HUES6 (cell line): ENCODE measurements at regions not wholly inside any gene's neighbourhood (a gene's known extent, or its start where the extent isn't known, plus 50 kb on each side); places are given as distances from the start of the nearest gene placed in this dataset.

Experiments used
- H3K27ac ChIP-seq: 2 replicates; pipeline ENCODE4 v1.7.0; 2013; ENCODE audit warnings: low read depth, mild to moderate bottlenecking, low read length, inconsistent platforms
- H3K27me3 ChIP-seq: 2 replicates; pipeline ENCODE4 v1.6.1; 2013; ENCODE audit warnings: low read length; ENCODE audit not compliant: control insufficient read depth, insufficient read depth
- H3K36me3 ChIP-seq: 2 replicates; pipeline ENCODE4 v1.6.1; 2013; ENCODE audit warnings: low read length; ENCODE audit not compliant: control insufficient read depth, insufficient read depth
- H3K4me1 ChIP-seq: 2 replicates; pipeline ENCODE4 v1.6.1; 2013; ENCODE audit warnings: low read length; ENCODE audit not compliant: control insufficient read depth, insufficient read depth
- H3K4me3 ChIP-seq: 2 replicates; pipeline ENCODE4 v1.5.1; 2013; ENCODE audit warnings: low read depth, low read length
- H3K9ac ChIP-seq: one replicate; pipeline ENCODE4 v1.6.1; 2013; ENCODE audit warnings: mild to moderate bottlenecking, low read length
- H3K9me3 ChIP-seq: 2 replicates; pipeline ENCODE4 v1.6.1; 2013; ENCODE audit warnings: low read depth, low read length; ENCODE audit not compliant: control insufficient read depth, insufficient read depth

DNA sequence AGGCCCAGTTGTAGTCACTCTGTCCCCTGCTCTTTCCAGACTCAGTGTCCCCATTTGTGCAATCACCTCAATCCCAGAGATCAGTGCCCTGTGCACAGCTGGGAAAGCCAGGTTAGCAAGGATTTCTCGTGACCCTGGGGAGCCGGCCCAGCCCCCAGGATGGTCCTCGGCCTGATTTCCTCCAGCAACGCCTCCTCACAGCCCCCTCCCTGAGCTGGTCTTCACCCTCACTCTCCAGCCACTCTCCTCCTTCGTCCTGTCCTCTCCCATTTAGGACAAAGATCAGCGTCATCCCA lies 194.8 kb upstream of the C14orf180 start:
- no peaks in the 10 kb centered on the region for H3K27me3 ChIP-seq
- H3K36me3 ChIP-seq: no peaks in the 10 kb centered on the region
- H3K27ac ChIP-seq: no peak overlapping the region
- no peaks in the 10 kb centered on the region for H3K9me3 ChIP-seq
- H3K4me1 ChIP-seq: peaks cover 8% of the 10 kb centered on the region; the same call in 1 of the 2 replicates
- H3K9ac ChIP-seq: no peak overlapping the region
- H3K4me3 ChIP-seq: no peak overlapping the region

DNA sequence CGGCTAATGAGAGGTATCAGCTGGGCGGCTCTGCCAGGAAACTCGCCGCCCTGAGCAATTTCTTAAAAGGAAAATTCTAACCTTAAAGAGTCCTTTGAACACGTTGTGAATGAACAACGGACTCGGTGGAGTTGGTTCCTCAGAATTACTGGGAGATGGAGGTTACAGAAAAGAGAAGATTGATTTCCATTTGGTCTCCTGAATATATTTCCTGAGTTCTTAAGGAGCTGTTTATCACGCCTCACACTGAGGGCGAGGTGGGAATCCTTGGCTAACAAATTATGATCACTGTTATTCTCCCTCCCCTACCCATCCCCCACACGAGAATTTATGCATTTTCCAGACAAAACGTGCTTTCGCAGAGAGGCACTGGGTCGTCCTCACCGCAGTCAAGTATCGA lies 194.5 kb upstream of the C14orf180 start:
- no peaks in the 10 kb centered on the region for H3K36me3 ChIP-seq
- H3K9me3 ChIP-seq: no peaks in the 10 kb centered on the region
- no peaks in the 10 kb centered on the region for H3K27me3 ChIP-seq
- H3K27ac ChIP-seq: no peak overlapping the region
- no peak overlapping the region for H3K9ac ChIP-seq
- no peak overlapping the region for H3K4me3 ChIP-seq
- H3K4me1 ChIP-seq: peaks cover 8% of the 10 kb centered on the region; the same call in 1 of the 2 replicates

DNA sequence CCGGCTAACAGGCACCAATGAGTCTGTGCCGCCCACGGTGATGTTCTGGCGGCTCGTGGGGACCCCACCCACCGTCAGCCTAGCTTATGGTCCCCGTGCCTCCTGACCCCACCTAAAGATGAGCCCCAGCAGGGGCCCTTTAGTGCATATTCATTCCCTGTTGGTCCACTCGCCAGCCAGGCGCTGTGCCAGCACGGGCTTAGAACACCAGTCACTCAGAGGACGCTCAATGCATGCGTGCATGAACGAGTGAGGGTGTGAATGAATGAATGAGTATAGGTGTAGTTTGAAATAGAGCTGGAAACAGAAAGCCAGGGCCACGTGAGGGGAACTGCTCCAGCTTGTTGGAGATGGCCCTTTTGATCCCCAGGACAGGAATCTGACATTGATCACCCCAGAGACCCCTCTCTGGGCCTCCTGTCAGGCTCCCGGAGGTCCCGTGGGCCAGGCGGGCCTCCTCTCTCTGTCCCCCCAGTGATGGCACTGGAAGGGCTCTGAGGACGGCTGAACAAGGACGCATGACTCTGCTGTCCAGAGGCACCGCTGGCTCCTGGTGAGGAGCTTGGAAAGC lies 193.9 kb upstream of the C14orf180 start:
- H3K4me1 ChIP-seq: peaks cover 8% of the 10 kb centered on the region; the same call in 1 of the 2 replicates
- no peak overlapping the region for H3K9ac ChIP-seq
- H3K9me3 ChIP-seq: no peaks in the 10 kb centered on the region
- H3K4me3 ChIP-seq: no peak overlapping the region
- no peaks in the 10 kb centered on the region for H3K36me3 ChIP-seq
- H3K27ac ChIP-seq: no peak overlapping the region
- no peaks in the 10 kb centered on the region for H3K27me3 ChIP-seq

DNA sequence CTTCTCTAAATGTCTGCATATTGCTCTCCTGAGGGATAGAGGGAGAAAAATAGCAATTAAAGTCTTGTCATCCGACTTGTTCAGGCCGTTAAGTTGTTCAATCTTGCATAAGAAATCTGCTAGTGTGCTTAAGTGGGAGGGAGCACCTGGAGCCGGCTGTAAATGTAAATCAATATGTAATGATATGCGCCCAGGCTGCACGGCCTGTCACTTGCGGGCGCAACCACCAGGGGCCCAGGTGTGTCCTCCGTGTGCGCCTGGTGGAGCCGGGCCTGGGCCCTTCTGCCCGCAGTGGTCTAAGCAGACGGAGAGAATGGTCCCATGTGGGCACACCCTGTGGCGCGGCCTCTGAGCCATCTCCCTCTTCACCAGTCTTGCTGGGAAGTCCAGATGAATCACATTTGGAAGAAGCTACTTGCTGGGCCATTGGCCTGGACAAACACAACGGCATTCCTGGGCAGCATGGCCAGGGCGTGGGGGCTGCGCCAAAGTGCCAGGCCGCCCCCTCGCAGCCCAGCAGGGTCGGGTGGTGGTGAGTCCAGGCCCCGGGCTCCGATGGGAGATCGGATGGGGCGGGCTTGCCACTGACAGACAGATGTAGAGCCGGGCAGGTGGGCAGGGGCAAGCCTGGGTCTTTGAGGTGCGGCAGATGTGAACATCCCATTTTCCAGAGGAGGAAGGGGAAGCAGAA lies 193.3 kb upstream of the C14orf180 start:
- H3K27ac ChIP-seq: no peak overlapping the region
- no peak overlapping the region for H3K9ac ChIP-seq
- no peaks in the 10 kb centered on the region for H3K36me3 ChIP-seq
- H3K9me3 ChIP-seq: no peaks in the 10 kb centered on the region
- H3K27me3 ChIP-seq: no peaks in the 10 kb centered on the region
- peaks cover 8% of the 10 kb centered on the region; the same call in 1 of the 2 replicates for H3K4me1 ChIP-seq
- no peak overlapping the region for H3K4me3 ChIP-seq

DNA sequence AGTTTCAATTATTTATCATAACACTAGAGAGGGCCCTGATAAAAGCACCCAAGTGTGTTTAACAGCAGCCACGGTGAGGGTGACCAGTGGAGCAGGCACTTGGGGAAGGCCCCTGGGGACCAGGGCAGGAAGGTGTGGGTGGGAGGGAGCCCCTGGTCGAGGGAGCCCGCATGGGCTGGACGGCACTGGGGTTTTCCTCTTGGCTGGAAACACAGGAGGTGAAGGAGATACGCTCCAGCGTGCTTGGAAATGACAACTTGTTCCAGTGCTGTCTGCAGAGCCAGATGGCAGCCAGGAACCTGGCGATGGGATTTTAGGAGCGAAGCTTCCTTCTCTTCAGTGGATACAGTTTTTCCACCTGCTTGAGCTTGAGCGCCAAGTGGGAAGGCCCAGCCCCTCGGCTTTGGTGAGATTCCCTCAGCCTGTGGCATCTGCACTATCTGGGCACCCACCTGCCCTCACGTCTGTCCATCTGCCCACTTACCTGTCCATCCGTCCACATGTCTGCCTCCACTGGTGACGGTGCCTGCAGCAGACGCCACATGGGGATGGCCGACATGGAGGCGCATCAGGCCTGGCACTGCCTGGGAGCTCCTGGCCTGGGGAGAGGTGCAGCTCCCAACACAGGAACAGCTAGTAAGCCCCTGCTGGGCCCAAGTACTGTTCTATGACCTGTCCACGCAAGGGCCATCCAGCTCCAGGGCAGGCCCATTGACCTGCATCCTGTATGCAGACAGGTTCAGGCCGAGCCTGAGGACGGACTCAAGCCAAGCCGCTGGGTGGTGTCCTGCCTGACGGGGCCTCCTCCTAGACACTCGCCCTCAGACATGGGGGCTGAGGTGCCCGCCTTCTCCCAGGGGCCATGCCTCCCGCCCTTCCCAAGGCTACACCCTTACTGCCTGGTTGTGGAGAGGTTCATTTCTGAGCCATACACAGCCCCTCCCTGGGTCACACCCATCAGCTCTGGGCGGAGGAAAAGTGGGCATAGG lies 192.2 kb upstream of the C14orf180 start:
- Histone ChIP-seq H3K27ac (no peak overlapping the region), H3K4me3 (no peak overlapping the region), H3K9me3 (no peaks in the 10 kb centered on the region), H3K36me3 (no peaks in the 10 kb centered on the region), H3K9ac (no peak overlapping the region), H3K27me3 (no peaks in the 10 kb centered on the region), H3K4me1 (peaks cover 8% of the 10 kb centered on the region; the same call in 1 of the 2 replicates)

DNA sequence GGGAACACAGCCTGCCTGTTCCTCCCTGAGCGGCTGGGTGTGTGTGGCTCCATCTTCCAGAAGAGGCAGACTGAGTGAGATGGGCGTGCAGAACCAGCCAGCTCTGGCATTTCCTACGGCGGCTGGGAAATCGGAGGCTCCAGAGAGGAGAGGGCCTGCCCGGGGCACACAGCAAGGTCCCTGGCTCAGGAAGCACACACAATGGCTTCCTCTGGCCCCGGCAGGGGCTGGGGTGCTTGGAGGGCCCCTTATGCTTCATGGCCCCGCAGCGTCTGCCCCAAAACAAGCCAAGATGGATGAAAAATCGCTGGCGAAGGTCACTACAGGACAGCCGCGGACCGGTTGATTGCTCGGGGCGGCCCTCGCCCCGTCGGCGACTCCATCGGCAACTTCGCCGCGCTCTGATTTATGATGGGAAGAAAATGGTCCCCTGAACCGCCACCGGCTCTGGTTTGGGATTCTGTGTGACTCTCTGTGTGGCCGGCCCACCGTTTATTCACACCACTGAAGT lies 191.5 kb upstream of the C14orf180 start:
- Histone ChIP-seq H3K9me3 (no peaks in the 10 kb centered on the region), H3K4me3 (no peak overlapping the region), H3K9ac (no peak overlapping the region), H3K27ac (no peak overlapping the region), H3K4me1 (peaks cover 8% of the 10 kb centered on the region; the same call in 1 of the 2 replicates), H3K27me3 (no peaks in the 10 kb centered on the region), H3K36me3 (no peaks in the 10 kb centered on the region)

DNA sequence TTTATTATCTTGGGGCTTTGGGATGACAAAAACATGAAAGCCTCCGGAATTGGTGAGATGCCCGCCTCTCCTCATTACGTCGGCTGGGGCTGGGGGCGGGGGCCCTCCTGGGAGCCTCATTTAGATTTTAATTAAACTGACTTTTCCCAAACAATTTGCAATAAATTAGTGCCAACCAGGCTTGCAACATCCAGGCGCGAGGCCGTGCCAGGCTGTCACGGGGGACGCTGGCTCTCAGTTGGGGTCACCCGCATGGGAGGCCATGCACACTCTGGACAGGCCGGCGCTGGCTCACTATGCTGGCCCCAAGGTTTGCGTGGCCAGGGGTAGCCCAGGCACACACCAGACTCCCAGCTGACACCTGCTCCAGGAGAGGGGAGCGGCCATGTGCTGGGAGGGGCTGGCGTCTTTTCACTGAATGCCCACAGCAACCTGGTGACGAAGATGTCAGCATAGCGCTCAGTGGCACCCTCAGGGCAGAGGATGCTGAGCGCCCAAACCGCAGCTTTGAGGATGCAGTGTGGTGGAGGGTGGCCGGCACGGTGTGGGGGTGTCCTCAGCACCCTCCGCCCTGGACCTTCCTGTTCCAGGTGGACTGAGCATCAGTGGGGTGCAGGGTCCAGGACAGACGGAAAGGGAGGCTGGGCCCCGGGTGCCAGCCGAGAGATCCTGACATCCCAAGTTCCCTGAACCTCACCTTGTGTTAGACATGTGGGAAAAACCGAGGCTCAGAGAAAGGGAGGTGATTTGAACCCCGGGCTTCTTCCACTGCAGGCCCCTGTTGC lies 190.8 kb upstream of the C14orf180 start:
- H3K27ac ChIP-seq: no peak overlapping the region
- peaks cover 8% of the 10 kb centered on the region; the same call in 1 of the 2 replicates for H3K4me1 ChIP-seq
- no peak overlapping the region for H3K4me3 ChIP-seq
- no peak overlapping the region for H3K9ac ChIP-seq
- H3K9me3 ChIP-seq: no peaks in the 10 kb centered on the region
- H3K27me3 ChIP-seq: no peaks in the 10 kb centered on the region
- no peaks in the 10 kb centered on the region for H3K36me3 ChIP-seq

DNA sequence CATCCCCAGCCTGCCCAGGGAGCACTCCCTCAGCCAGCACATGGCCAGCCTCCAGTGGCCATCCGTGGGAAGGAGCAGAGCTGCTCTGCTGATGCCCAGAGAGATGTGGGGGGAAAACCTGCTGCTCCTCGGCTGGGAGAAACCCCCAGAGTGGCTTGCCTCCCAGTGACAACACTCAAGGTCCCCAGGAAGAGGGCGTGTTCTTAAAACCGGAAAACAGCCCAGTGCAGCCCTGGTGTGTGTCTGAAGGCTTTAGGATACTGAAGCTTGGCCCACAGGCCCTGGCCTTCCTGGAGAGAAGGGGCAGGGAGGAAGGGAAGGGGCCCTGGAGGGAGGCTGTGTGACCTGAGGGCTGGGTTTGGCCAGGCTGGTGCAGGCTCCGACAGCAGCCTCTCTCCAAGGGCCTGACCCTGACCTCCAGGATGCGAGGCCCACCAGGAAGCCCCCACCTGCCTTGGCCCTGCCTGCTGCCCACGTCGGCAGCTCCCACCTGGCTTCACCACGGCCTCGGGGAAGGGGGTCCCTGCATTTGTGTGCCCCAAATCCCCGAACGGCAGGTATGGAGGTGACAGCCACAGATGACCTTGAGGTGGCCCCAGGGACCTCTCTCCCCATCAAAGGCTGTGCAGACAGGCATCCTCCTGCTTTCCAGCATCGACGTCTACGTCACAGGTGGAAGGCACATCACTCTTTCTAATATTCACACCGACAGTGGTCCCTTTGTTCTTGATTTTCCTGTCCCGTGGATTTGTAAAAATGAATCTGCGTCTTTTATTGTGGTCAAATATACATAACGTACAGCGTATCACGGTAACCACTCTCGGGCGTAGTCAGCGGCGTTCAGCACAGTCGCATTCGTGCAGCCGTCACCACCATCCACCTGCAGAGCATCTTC lies 190.0 kb upstream of the C14orf180 start:
- Histone ChIP-seq H3K4me1 (peaks cover 8% of the 10 kb centered on the region; the same call in 1 of the 2 replicates), H3K36me3 (no peaks in the 10 kb centered on the region)

DNA sequence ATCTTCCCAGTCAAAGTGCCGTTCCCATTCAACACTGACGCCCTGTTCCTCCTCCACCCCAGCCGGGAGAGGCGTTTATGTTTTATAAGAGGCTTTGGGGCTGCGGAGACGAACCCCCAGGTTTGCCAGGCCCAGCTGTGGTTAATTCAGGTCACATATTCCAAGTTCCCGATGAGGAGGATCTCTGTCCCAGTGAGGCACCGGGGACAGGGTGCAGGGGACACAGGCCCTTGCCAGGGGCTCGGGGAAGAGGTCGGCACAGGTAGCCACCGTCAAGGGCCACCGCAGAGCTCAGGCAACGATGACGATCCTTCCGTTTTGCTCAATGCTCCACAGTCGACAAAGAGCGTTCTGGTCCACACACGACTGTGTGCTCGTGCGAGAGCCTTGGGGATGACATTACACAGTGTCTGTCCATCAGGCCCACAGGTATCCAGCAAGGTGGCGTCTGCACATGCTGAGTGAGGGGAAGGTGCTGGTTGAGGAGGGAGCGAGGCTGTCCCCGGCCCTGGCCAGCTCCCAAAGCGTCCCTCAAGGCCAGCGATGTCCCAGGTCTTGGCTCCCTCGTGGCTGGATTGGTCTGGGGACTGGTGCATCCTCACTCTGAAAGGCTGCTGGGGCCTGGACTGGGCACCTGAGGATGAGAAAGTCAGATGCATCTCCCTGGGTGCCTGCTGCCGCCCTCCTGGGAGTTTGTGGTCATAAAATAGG lies 189.2 kb upstream of the C14orf180 start:
- H3K27me3 ChIP-seq: no peaks in the 10 kb centered on the region
- H3K4me1 ChIP-seq: peaks cover 5% of the 10 kb centered on the region; the same call in 1 of the 2 replicates
- H3K4me3 ChIP-seq: no peak overlapping the region
- H3K27ac ChIP-seq: no peak overlapping the region
- no peaks in the 10 kb centered on the region for H3K9me3 ChIP-seq
- H3K9ac ChIP-seq: no peak overlapping the region
- no peaks in the 10 kb centered on the region for H3K36me3 ChIP-seq

More for the DNA sequence above, 190.0 kb upstream of the C14orf180 start:
- H3K9ac ChIP-seq: no peak overlapping the region
- H3K9me3 ChIP-seq: no peaks in the 10 kb centered on the region
- no peaks in the 10 kb centered on the region for H3K27me3 ChIP-seq
- H3K27ac ChIP-seq: no peak overlapping the region
- no peak overlapping the region for H3K4me3 ChIP-seq
